Calu3 (cell line): ENCODE measurements at regions not wholly inside any gene's neighbourhood (a gene's known extent, or its start where the extent isn't known, plus 50 kb on each side); places are given as distances from the start of the nearest gene placed in this dataset.

Source experiments
- BruUV-seq: library from RNA; stranded (reverse); fragments of 400-500 nt; replicated peaks from 2 replicates; lab custom pipeline; 2021; lab: Mats Ljungman, UMichigan
- CTCF ChIA-PET: fragments of 300-600 bp; sonication (Branson Sonifier 250); formaldehyde crosslinking; loops from one replicate; lab custom pipeline; 2022; ENCODE audit warnings: antibody characterized with exemption; lab: Charles Lee
- DNase-seq: peaks from one replicate; pipeline ENCODE4 v3.0.0; 2022
- H3K27ac Mint-ChIP-seq: one replicate; pipeline ENCODE4 v1.8.0; 2022; ENCODE audit warnings: mixed read lengths; ENCODE audit not compliant: unreplicated experiment
- H3K27me3 Mint-ChIP-seq: one replicate; pipeline ENCODE4 v1.8.0; 2022; ENCODE audit warnings: mixed read lengths; ENCODE audit not compliant: unreplicated experiment
- H3K36me3 Mint-ChIP-seq: one replicate; pipeline ENCODE4 v1.8.0; 2022; ENCODE audit warnings: mild to moderate bottlenecking, moderate library complexity, mixed read lengths; ENCODE audit not compliant: insufficient read depth, unreplicated experiment
- H3K4me1 Mint-ChIP-seq: one replicate; pipeline ENCODE4 v1.8.0; 2022; ENCODE audit warnings: mild to moderate bottlenecking, low read depth, mixed read lengths; ENCODE audit not compliant: unreplicated experiment
- H3K4me3 Mint-ChIP-seq: one replicate; pipeline ENCODE4 v1.8.0; 2022; ENCODE audit warnings: mild to moderate bottlenecking, low read depth, moderate library complexity, mixed read lengths; ENCODE audit not compliant: unreplicated experiment
- H3K9me3 Mint-ChIP-seq: one replicate; pipeline ENCODE4 v1.8.0; 2022; ENCODE audit warnings: low read depth, mixed read lengths; ENCODE audit not compliant: unreplicated experiment
- CTCF ChIP-seq: fragments of 200-600 bp; IDR thresholded peaks from one replicate; pipeline ENCODE4 v1.8.0; 2022; ENCODE audit warnings: antibody characterized with exemption; ENCODE audit not compliant: unreplicated experiment
- intact Hi-C: fragments of 100-400 bp; cut with micrococcal nuclease; formaldehyde crosslinking; loops from one replicate; pipeline ENCODE4 v1.10.0; 2022; ENCODE audit not compliant: unreplicated experiment

DNA sequence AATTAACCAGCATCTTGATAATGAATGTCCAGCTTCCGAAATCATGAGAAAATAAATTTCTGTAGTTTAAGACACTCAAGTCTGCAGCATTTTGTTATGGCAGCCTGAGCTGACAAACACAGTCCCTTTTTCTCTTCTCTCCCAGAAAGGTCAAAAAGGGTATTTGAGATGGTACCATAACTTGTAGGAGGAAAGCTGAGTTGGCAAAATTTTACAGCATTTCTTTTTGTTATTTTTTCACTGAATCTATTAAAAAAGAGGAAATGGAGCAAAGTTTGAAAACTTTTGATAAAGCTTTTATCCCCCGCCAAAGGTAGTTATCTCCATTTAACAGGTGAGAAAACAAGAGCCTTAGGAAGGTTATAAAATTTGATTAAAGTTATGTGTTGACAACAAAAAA lies 367.6 kb upstream of the TECRL start:
- BruUV-seq, result no TSS peak
- no peaks in the 10 kb centered on the region for H3K9me3 Mint-ChIP-seq
- intact Hi-C loops, result no loop called here
- H3K27ac Mint-ChIP-seq, result no peak overlapping the region
- H3K4me3 Mint-ChIP-seq, result no peak overlapping the region
- no peak for DNase-seq
- no peak for TF ChIP-seq CTCF
- CTCF ChIA-PET, result no interaction called here
- H3K4me1 Mint-ChIP-seq, result no peaks in the 10 kb centered on the region
- no peaks in the 10 kb centered on the region for H3K27me3 Mint-ChIP-seq
- no peaks in the 10 kb centered on the region for H3K36me3 Mint-ChIP-seq

GRCh38 chr4:64774626-64775025 lies 365.4 kb upstream of the TECRL start:
- Mint-ChIP-seq H3K27me3 (no peaks in the 10 kb centered on the region), H3K36me3 (no peaks in the 10 kb centered on the region), H3K9me3 (no peaks in the 10 kb centered on the region), H3K27ac (no peak overlapping the region), H3K4me3 (no peak overlapping the region), H3K4me1 (no peaks in the 10 kb centered on the region)
- no TSS peak for BruUV-seq
- TF ChIP-seq CTCF, result no peak
- CTCF ChIA-PET, result no interaction called here
- intact Hi-C loops, result no loop called here
- no peak for DNase-seq

DNA sequence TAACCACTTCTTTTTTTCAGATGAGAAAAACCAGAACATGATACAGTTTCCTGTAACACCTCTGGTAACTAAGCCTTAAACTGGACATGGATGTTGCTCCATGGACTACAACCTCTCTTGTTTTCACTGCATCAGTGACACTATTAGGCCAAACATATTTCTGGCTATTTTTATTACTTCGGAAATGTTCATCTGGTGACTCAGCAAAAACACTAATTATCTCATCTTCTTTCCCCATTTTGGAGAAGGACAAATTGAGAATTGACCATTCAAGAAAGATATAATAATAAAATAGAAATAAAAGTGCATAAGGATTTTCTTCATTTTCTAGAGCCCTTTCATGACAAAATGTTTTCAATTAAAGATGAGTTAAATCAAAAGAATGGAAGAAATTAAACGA lies 361.9 kb upstream of the TECRL start:
- CTCF ChIA-PET, result no interaction called here
- no peak overlapping the region for H3K4me3 Mint-ChIP-seq

GRCh38 chr4:64767547-64767946 lies 358.3 kb upstream of the TECRL start:
- TF ChIP-seq CTCF, result no peak
- no peak for DNase-seq
- Mint-ChIP-seq H3K4me1 (no peaks in the 10 kb centered on the region), H3K9me3 (no peaks in the 10 kb centered on the region), H3K4me3 (no peak overlapping the region), H3K27ac (no peak overlapping the region), H3K36me3 (no peaks in the 10 kb centered on the region), H3K27me3 (no peaks in the 10 kb centered on the region)
- no TSS peak for BruUV-seq
- intact Hi-C loops, result loop anchor here (10.0 kb wide), 1 partner anchor 143 kb away; no protein-coding TSS in a partner anchor
- CTCF ChIA-PET, result no interaction called here

More for the DNA sequence above, 361.9 kb upstream of the TECRL start:
- intact Hi-C loops, result no loop called here
- Mint-ChIP-seq H3K27me3 (no peaks in the 10 kb centered on the region), H3K36me3 (no peaks in the 10 kb centered on the region), H3K27ac (no peak overlapping the region), H3K4me1 (no peaks in the 10 kb centered on the region), H3K9me3 (no peaks in the 10 kb centered on the region)
- TF ChIP-seq CTCF, result no peak
- no TSS peak for BruUV-seq
- no peak for DNase-seq
